Gastroesophageal sphincter (tissue), 4 donors: ENCODE measurements at regions not wholly inside any gene's neighbourhood (a gene's known extent, or its start where the extent isn't known, plus 50 kb on each side); places are given as distances from the start of the nearest gene placed in this dataset.

Source experiments
- ATAC-seq: fragments of 150-250 bp; one replicate; pipeline ENCODE4 v1.9.1; 2016; ENCODE audit warnings: mild to moderate bottlenecking, moderate library complexity
- H3K27ac ChIP-seq, 4 donors: fragments of 200-600 bp; sonication (generic) in 3 of 4; 1 replicate in 3 of 4; 2 replicates in 1 of 4; pipeline ENCODE4 v1.5.1; 2016 to 2019
- H3K27me3 ChIP-seq: fragments of 200-600 bp; sonication (generic); one replicate; pipeline ENCODE4 v1.5.1; 2019
- H3K36me3 ChIP-seq, 2 donors: fragments of 200-600 bp; sonication (generic); one replicate each; pipeline ENCODE4 v1.5.1; 2019; ENCODE audit warnings: control low read depth in 1 of 2
- H3K4me1 ChIP-seq, 3 donors: fragments of 200-600 bp; sonication (generic); 1 replicate in 2 of 3; 2 replicates in 1 of 3; pipeline ENCODE4 v1.5.1; 2016 to 2019; ENCODE audit warnings: control low read depth in 2 of 3
- H3K4me3 ChIP-seq, 2 donors: fragments of 200-600 bp; sonication (generic); one replicate each; pipeline ENCODE4 v1.5.1; 2019; ENCODE audit warnings: mild to moderate bottlenecking in 1 of 2, moderate library complexity in 1 of 2
- H3K9me3 ChIP-seq, 3 donors: fragments of 200-600 bp; sonication (generic); one replicate each; pipeline ENCODE4 v1.5.1; 2017 to 2019; ENCODE audit warnings: control low read depth in 2 of 3
- EP300 ChIP-seq: sonication (generic); formaldehyde crosslinking; IDR thresholded peaks from one replicate; pipeline ENCODE4 v1.6.1; 2017; ENCODE audit warnings: antibody characterized with exemption, mild to moderate bottlenecking
- POLR2A ChIP-seq, 2 donors: fragments of 450-650 bp; IDR thresholded peaks; one replicate each; pipeline ENCODE4 v1.6.1; 2017; ENCODE audit warnings: antibody characterized with exemption in 2 of 2, mild to moderate bottlenecking in 2 of 2, moderate library complexity in 1 of 2
- POLR2AphosphoS5 ChIP-seq: sonication (generic); formaldehyde crosslinking; IDR thresholded peaks from one replicate; pipeline ENCODE4 v1.6.1; 2017; ENCODE audit warnings: antibody characterized with exemption
- WGBS, 2 donors: methylation state at CpG; one replicate each; pipeline ENCODE4 v1.1.5; 2018; ENCODE audit warnings: low coverage in 1 of 2; 5-methylcytosine and 5-hydroxymethylcytosine counted together
- small RNA-seq, 4 donors: library from RNA; depleted of rRNA; stranded (forward); fragments of <200 nt; gene quantifications; one replicate each; pipeline ENCODE3, GENCODE V24; 2016
- TF ChIP-seq, protein P1 (sequence below), 4 experiments: fragments of 200-600 bp in 2 of 4; fragments of 450-650 bp in 2 of 4; sonication (generic) in 1 of 4; IDR thresholded peaks; one replicate each; pipeline ENCODE4 v1.5.1; 2017 to 2019; ENCODE audit warnings: antibody characterized with exemption in 4 of 4, mild to moderate bottlenecking in 2 of 4, moderate library complexity in 2 of 4

DNA sequence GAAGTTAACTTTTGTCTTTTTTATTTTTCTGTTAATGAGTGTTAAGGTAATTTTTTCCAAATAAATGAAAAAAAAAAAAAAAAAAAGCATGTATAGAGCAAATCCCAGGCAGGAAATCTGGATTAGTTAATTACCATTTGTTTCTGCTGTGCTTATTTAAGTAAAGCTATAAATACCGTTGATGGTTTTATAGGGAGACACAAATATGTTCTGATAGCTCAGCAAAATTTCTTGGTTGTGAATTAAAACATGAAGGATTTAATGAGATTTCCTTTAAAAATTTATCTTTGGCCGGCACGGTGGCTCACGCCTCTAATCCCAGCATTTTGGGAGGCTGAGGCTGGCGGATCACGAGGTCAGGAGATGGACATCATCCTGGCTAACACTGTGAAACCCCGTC, 189.4 kb downstream of the CD109 start:
- no peaks in the 10 kb centered on the region for H3K9me3 ChIP-seq
- no peaks in the 10 kb centered on the region for H3K4me1 ChIP-seq
- no peak overlapping the region for H3K4me3 ChIP-seq
- no peak overlapping the region for H3K27ac ChIP-seq
- no peak for ATAC-seq
- WGBS, 2 donors = 65% methylated on average over 4 of the region's 7 CpGs; no CpG with 5 or more reads in 1 of the 2 donors
- no peaks in the 10 kb centered on the region for H3K36me3 ChIP-seq
- TF ChIP-seq, protein P1, sequence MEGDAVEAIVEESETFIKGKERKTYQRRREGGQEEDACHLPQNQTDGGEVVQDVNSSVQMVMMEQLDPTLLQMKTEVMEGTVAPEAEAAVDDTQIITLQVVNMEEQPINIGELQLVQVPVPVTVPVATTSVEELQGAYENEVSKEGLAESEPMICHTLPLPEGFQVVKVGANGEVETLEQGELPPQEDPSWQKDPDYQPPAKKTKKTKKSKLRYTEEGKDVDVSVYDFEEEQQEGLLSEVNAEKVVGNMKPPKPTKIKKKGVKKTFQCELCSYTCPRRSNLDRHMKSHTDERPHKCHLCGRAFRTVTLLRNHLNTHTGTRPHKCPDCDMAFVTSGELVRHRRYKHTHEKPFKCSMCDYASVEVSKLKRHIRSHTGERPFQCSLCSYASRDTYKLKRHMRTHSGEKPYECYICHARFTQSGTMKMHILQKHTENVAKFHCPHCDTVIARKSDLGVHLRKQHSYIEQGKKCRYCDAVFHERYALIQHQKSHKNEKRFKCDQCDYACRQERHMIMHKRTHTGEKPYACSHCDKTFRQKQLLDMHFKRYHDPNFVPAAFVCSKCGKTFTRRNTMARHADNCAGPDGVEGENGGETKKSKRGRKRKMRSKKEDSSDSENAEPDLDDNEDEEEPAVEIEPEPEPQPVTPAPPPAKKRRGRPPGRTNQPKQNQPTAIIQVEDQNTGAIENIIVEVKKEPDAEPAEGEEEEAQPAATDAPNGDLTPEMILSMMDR (IDR thresholded peaks at IDR 0.05) = no peak
- TF ChIP-seq POLR2AphosphoS5 = no peak
- no peak for TF ChIP-seq POLR2A (IDR thresholded peaks at IDR 0.05)
- TF ChIP-seq EP300 = no peak
- H3K27me3 ChIP-seq = no peaks in the 10 kb centered on the region

DNA sequence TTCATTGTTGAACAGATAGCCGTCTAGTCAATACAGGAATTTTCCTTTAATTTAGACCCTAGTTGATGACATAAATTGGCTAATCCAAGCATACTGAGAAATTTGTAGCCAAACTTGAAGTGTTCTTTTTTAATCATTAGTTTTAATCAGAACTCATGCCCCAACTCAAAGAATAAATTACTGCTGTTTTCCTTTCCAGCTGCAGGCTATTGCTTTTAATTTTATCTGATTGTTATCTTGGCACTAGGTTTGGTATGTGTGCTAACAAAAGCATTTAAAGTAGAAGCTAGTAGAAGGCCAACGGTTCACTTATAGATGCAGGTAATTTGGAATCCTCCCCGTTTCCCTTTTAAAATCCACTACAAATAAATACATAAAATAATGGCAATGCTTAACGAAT, 188.5 kb downstream of the CD109 start:
- Histone ChIP-seq H3K4me1 (no peaks in the 10 kb centered on the region), H3K36me3 (no peaks in the 10 kb centered on the region), H3K27ac (no peak overlapping the region), H3K9me3 (no peaks in the 10 kb centered on the region), H3K4me3 (no peak overlapping the region), H3K27me3 (no peaks in the 10 kb centered on the region)
- TF ChIP-seq, protein P1 (IDR thresholded peaks at IDR 0.05) = no peak
- no peak for TF ChIP-seq POLR2A (IDR thresholded peaks at IDR 0.05)
- TF ChIP-seq POLR2AphosphoS5 = no peak
- no peak for TF ChIP-seq EP300
- WGBS, 2 donors = 74% methylated on average over 4 of the region's 4 CpGs; no CpG with 5 or more reads in 1 of the 2 donors
- ATAC-seq = no peak

DNA sequence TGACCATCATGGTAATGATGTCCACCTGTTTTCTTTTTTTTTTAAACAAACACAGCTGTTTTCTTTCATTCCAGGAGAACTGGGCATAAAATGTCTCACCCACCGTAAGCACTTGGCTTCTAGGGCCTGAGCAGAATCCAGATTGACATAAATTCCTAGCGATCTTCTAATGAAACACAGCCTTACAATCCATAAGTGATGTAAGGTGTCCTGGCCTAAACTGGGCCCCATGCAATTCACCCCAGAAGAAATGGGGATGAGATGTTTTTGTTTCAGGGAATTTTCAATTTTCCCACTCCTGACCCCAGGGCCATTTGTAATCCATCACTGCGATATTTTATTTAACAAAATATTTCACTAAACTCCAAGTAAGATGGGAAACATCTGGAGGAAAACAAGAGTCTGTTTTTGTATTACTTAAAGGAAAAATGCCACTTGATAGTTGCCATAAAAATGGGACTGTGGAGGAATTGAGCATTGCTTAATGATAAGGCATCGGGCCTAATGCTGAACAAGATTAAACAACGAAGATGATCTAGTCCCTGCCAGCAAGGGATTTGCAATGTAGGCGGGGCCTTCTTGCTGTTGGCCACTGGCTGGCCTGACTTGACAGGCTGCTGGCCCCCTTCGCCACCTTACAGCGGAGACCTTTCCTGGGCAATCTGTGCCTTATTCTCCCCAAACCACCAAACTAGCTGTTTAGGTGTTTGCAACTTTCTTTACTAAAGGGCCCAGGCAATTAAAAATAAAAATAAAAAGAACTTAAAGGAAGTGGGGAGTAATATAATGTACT, 183.7 kb downstream of the CD109 start:
- H3K27ac ChIP-seq = no peak overlapping the region
- no peaks in the 10 kb centered on the region for H3K4me1 ChIP-seq
- no peaks in the 10 kb centered on the region for H3K27me3 ChIP-seq
- no peaks in the 10 kb centered on the region for H3K9me3 ChIP-seq
- ATAC-seq = no peak
- no peaks in the 10 kb centered on the region for H3K36me3 ChIP-seq
- no peak overlapping the region for H3K4me3 ChIP-seq
- 55 to 66% methylated on average over 6 of the region's 8 CpGs for WGBS, 2 donors
- TF ChIP-seq EP300 (no peak), POLR2AphosphoS5 (no peak), POLR2A (IDR thresholded peaks at IDR 0.05) (no peak)
- TF ChIP-seq, protein P1 (IDR thresholded peaks at IDR 0.05) = no peak

DNA sequence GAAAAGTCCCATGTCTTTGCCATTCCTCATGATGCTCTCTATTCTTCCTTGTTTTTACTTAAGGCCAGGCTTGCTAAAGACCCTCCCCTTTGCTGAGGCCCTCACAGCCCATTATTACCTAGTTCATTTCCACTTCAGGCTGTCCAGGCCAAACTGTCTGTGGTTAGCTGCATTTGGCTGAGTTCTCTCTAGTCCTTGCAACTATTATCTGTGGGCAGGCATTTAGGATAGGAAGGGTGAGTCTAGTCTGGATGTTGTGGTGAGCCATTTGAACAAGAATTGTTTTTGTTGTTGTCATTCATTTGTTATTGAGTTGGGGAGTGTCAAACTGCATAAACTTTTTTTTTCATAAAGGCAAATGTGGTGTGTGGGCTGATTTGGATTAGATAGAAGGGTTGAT, 182.4 kb downstream of the CD109 start:
- no peak for ATAC-seq
- no peaks in the 10 kb centered on the region for H3K4me1 ChIP-seq
- no peaks in the 10 kb centered on the region for H3K36me3 ChIP-seq
- no peaks in the 10 kb centered on the region for H3K27me3 ChIP-seq
- H3K4me3 ChIP-seq = no peak overlapping the region
- TF ChIP-seq EP300 (no peak), POLR2AphosphoS5 (no peak), POLR2A (IDR thresholded peaks at IDR 0.05) (no peak)
- TF ChIP-seq, protein P1 (IDR thresholded peaks at IDR 0.05) = no peak
- no peak overlapping the region for H3K27ac ChIP-seq
- H3K9me3 ChIP-seq = no peaks in the 10 kb centered on the region

Small RNAs in the stretch of these regions (small RNA-seq; reads per million reads assigned to genes)
- 0 reads per million in 4 donors for gene AL356277.1
- gene TXNP7 = 0 reads per million in 4 donors
